Superior temporal gyrus (tissue), 1 donor: ENCODE measurements at regions not wholly inside any gene's neighbourhood (a gene's known extent, or its start where the extent isn't known, plus 50 kb on each side); places are given as distances from the start of the nearest gene placed in this dataset.

Experiments
- DNase-seq: peaks from one replicate; pipeline ENCODE4 v3.0.0-alpha.2; 2016; ENCODE audit errors: extremely low spot score

- DNase-seq: no peak
These were observed 97.1 kb upstream of the NRXN3 start for GRCh38 chr14:78073028-78073427.

DNA sequence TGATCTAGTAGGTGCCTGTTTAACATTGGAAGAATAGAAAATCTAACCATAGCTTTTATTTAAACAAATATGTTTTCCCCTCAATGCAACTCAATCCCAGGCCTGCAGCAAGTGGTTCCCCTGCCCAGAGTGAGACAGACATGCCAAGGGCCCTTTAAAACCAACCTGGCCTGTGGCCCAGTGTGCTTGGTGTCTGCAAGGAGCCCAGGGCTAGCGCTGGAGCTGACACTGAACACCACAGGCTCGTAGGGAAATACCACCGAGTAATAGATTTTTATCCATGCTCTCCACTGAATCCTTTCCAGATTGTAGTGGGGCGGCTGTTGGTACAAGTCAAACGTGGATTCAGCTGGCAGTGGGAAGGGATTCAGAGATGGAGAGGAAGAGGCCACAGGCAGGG, 95.6 kb upstream of the NRXN3 start:
- DNase-seq: peak; percentile 38

GRCh38 chr14:78075033-78075432, 95.1 kb upstream of the NRXN3 start:
- no peak for DNase-seq

- DNase-seq: no peak
These were observed 94.5 kb upstream of the NRXN3 start for GRCh38 chr14:78075555-78076277.

DNA sequence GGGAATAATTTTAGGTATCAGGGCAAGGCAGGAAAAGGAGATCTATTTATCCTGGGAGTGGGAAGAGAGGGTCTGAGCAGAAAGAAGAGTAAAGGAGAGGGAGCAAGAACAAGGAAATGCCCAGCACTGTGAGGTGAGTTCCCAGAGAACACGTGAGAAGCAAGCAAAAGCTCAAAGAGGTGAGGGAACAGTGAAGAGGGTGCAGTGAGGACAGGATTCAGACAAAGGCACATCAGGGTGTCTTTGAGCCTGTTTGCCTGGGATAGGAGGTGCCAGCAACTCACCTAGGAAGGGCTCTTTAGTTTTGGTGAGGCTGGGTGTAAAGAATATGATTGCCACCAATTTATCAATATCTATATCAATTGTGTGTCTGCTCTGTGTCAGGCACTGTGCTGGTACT, 88.9 kb upstream of the NRXN3 start:
- DNase-seq: no peak

DNA sequence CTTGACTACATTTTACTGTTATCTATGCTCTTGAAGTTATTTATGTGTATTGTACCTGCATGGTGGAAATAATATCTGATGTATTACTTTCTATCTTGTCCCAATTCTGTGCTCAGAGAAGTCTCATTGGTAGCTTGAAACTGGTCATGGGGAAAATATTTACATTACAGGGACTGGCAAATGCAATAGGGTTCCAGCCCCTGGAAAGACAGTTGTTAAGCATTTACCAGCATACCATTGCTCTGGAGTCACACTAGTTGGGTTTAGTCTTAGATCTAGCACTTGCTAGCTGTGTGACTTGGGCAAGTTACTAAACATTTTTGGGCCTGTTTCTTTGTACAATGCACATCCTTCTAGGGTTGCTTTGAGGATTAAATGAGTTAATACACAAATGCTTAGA, 86.3 kb upstream of the NRXN3 start:
- DNase-seq: no peak

- DNase-seq: no peak
These were observed 83.8 kb upstream of the NRXN3 start for GRCh38 chr14:78086342-78086741.

DNA sequence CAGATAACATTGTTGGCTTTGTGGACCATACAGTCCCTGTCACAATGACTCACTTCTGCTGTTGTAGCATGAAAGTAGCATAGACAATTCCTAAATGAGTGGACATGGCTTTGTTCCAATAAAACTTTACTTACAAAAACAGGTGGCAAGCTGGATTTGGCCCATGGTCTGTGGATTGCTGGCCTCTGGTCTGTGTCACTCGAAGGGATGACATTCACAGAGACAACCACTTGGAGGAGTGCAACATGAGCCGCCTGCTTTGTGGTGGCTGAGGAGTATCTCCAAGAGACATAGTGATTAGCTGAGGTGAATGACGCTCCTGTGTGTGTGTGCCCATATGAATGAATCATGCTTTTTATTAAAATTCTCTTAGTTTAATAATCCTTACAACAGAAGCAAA, 81.3 kb upstream of the NRXN3 start:
- DNase-seq: no peak

GRCh38 chr14:78090864-78091263, 79.3 kb upstream of the NRXN3 start:
- no peak for DNase-seq

DNA sequence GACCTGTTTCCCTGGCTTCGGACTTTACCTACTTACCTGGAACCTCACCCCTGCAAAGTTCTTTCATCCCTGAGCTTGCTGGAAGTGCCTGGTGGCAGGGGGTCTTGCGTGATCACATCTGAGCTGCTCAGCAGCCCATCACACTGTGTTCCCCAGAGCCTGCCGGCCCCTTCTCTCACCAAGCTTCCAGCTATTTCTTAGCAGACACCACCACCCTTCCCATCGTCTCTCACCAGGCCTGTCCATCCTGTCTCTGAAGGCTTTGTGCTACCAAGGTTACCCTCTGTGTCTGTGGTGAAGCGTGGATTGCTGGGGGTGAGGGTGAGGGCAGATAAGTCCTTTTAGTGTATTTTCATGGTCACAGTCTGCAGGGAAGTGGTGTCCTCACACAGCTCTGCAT, 78.8 kb upstream of the NRXN3 start:
- no peak for DNase-seq

DNA sequence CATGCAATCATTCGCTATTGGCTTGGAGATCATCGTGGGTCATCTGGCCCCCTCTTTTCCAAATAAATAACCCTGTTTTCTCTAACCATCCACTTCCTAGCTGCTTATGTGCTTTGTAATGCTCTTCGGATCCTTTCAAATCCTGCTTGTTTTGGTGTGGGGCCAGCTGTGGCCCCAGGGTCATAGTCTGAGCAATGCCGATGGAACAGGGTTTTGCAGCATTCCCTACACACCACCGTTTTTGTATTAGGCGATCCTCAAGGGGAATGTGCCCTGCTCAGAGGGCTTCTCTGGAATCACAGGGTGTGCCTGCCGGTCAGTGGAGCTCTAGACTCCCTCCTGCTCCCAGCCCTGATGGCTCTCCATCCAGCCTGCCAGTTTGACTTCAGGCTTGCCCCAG, 78.1 kb upstream of the NRXN3 start:
- DNase-seq: no peak

GRCh38 chr14:78103271-78103670, 66.9 kb upstream of the NRXN3 start:
- no peak for DNase-seq

DNA sequence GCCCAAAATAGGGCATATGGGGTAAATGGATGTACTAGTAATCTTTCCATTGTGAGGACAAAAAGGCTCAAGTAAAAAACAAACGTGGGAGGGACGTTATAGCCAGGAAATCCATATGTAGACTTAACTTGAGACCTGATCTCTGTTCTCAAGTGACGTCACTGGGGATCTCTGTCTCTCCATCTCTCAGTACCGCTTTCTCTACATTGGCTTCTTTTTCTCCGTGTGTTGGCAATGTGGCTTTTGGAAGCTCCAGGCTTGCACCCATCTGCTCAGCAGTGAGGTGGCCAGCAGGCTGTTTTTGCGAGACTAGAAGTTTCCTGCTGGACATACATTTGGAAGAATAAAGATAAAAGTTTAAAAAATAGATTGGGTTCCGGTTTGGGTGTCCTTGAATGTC, 66.0 kb upstream of the NRXN3 start:
- DNase-seq: no peak

DNA sequence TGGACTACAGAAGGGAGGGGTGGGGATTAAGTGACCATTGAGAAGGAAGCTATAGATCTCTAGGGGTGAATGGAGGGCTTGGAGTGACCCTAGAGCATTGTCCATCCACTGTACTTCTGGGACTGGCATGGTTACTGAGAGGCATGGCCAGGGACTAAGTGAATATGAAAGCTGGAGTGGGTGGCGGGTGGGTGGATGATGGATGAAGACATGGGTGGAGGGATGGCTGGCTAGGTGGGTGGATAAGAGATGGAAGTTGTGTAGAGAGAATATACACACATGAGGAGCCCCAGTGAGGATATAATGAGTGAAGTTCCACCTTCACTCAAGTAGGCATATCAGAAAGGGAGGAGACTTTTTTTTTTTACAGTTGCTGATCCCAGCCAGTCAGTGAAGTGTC, 65.5 kb upstream of the NRXN3 start:
- no peak for DNase-seq

GRCh38 chr14:78106381-78106780, 63.8 kb upstream of the NRXN3 start:
- DNase-seq: no peak

GRCh38 chr14:78107166-78107565, 63.0 kb upstream of the NRXN3 start:
- no peak for DNase-seq

DNA sequence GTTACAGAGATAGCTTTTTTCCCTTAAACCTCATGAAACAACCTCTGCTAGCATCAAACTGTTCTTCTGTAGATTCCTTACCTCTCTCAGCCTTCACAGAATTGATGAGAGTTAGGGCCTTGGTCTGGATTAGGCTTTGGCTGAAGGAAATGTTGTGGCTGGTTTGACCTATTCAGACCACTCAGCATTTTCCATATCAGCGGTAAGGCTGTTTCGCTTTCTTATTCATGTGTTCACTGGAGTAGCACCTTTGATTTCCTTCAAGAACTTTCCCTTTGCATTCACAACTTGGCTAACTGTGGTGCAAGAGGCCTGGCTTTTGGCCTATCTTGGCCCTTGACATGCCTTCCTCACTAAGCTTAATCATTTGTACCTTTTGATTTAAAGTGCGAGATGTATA, 50.7 kb upstream of the NRXN3 start:
- no peak for DNase-seq
